Kidney capillary endothelial cell (primary cell): ENCODE measurements at regions not wholly inside any gene's neighbourhood (a gene's known extent, or its start where the extent isn't known, plus 50 kb on each side); places are given as distances from the start of the nearest gene placed in this dataset.
"Not testable (repeated sequence)": the region's sequence is repeated elsewhere in the genome, so short reads cannot be mapped to it uniquely, and the experiment has no call there.

Experiments used
- DNase-seq: peaks from one replicate; pipeline ENCODE4 v3.0.0-alpha.2; 2018; ENCODE audit warnings: low spot score

DNA sequence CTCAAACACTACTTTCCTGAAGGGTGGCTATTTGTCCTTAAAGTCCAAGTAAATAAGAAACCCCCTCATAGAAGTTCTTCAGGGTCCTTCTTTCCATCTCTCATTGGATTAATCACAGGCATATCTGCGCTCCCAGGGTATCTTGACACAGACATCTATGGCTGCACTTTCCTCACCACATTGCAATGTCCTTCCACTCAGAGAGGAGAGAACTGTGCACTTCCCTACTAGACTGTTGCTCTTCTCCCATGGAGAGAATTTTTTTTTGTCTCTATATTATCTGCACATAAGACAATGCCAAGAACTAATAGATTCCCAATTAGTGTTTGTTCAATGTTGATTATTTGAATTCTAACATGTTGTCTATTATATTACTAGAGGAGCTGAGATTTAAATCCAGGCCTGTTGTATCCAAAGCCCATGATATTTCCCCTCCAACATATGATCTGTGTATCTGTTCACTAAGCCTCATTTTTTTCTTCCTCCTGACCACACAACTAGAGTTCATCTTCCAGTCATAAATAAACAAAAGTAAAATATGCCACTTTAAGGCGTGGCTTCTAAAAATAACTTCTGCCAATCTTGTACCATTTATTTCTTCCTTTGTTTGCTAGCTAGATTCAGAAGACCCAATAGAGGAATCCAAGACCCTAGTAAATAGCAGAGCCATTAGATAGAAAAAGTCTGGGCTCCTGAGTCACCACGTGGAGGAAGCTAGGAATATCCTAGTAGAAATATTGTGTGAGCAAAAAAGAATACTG, 61.5 kb upstream of the FAM241A start:
- DNase-seq: peak; percentile 46

GRCh38 chr4:112085156-112086035, 59.9 kb upstream of the FAM241A start:
- DNase-seq: no peak

DNA sequence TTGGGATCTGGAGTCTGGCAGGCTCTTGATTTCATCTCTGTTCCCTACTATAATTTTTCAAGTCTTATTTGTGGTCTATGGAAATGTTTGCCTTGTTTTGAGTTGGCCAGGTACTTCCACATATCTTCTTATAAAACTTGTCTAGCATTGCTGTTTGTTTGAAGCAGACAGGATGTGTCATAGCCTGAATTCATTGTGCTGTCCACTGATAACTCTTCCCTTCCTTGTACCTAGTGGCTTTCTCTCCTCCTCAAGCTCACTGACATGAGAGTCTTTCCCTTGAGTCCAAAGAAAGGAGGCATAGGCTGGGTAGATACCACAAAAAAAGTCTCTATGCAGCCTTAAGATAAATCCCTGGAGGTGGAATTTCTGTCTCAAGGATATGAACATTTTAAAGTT, 59.2 kb upstream of the FAM241A start:
- DNase-seq: no peak

DNA sequence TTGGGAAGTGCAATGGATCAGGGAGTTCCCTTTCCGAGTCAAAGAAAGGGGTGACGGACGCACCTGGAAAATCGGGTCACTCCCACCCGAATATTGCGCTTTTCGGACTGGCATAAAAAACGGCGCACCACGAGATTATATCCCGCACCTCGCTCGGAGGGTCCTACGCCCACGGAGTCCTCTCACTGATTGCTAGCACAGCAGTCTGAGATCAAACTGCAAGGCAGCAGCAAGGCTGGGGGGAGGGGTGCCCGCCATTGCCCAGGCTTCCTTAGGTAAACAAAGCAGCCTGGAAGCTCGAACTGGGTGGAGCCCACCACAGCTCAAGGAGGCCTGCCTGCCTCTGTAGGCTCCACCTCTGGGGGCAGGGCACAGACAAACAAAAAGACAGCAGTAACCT, 58.6 kb upstream of the FAM241A start:
- not testable (repeated sequence) for DNase-seq

DNA sequence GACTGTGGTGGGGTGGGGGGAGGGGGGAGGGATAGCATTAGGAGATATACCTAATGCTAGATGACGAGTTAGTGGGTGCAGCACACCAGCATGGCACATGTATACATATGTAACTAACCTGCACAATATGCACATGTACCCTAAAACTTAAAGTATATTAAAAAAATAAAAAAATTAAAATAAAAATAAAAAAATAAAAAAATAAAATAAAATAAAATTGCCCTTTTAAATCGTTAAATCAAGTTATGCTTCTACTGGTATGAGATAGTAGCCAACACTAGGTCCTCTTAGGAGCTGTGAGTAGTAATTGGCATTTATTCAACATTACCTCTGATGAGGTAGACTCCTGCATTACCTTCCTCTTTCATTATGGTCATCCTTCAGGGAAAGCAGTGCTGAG, 52.9 kb upstream of the FAM241A start:
- not testable (repeated sequence) for DNase-seq

DNA sequence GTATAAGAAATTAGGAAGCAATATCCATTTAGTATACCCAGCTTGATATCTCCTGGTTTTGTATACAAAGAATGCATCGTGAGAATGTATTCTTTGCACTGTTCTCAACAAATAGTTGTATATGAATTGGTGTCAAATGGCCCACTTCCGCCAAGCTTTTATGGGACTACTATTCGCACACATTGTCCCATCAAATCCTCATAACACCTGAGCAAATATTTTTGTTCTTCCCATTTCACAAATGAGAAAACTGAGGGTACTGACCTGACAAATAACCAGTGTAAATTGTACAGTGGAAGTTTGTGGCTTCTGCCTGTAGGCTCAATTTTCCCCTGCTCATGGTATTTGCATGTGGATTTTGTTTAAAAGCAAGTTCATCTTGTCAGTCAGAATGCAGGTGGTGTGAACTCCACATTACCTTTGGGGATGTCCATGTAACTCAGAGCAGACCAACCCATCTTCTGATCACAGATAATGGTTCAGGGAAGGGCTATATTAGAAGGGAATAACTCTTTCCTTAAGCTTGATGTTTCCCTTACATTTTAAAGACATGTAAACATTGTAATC, 51.5 kb upstream of the FAM241A start:
- DNase-seq: no peak

DNA sequence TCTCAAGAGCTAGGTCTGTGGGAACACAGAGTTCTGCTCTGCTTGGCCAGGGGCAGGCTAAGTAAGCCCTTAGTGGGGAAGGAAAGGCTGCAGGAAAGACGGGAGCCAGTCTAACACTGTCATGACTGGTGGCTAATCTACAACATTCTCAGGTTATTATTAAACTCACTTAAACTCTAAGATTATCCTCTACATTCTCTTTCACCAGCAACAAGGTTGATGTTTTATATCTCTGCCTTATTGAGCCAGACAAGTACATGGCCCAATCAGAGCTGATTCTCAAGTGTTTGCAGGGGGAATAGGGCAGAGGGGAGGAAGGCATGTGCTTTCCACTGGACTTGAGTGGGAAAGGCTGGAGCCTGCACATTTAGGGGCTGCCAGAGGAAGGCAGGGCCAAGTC, 50.9 kb upstream of the FAM241A start:
- DNase-seq: no peak
